ENCODE measurements at regions not wholly inside any gene's neighbourhood (a gene's known extent, or its start where the extent isn't known, plus 50 kb on each side); places are given as distances from the start of the nearest gene placed in this dataset.

GRCh38 chr3:96410006-96410730 lies 404.2 kb upstream of the EPHA6 start:
- TF ChIP-seq CTCF (IDR thresholded peaks at IDR 0.05) (no peak), POLR2A (IDR thresholded peaks at IDR 0.05) (no peak)

Data from body of pancreas (tissue), 4 donors.